ENCODE measurements at regions not wholly inside any gene's neighbourhood (a gene's known extent, or its start where the extent isn't known, plus 50 kb on each side); places are given as distances from the start of the nearest gene placed in this dataset.

DNA sequence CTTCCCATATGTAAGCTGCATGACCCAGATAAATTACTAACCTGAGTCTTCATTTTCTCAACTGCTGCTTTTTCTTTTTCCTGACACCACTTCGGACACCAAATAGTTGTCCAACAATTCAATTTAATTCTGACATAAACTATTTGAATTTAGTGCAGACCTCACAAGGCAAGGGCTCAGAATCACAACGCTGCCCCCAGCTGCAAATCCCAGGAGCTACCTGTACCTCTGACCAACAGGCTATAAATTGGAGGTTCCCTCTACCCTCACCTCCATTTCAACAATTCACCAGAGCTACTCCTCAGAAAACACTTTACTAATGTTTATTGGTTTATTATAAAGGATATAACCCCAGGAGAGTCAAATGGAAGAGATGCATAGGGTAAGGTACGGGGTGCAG, 737.6 kb downstream of the NTRK3 start:
- no peak for DNase-seq (ENCODE audit: low read depth)
- TF ChIP-seq, protein P1, sequence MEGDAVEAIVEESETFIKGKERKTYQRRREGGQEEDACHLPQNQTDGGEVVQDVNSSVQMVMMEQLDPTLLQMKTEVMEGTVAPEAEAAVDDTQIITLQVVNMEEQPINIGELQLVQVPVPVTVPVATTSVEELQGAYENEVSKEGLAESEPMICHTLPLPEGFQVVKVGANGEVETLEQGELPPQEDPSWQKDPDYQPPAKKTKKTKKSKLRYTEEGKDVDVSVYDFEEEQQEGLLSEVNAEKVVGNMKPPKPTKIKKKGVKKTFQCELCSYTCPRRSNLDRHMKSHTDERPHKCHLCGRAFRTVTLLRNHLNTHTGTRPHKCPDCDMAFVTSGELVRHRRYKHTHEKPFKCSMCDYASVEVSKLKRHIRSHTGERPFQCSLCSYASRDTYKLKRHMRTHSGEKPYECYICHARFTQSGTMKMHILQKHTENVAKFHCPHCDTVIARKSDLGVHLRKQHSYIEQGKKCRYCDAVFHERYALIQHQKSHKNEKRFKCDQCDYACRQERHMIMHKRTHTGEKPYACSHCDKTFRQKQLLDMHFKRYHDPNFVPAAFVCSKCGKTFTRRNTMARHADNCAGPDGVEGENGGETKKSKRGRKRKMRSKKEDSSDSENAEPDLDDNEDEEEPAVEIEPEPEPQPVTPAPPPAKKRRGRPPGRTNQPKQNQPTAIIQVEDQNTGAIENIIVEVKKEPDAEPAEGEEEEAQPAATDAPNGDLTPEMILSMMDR (conservative IDR thresholded peaks at IDR 0.05; ENCODE audit: low read depth, low read length) = no peak
- no peak overlapping the region for H3K4me3 ChIP-seq (ENCODE audit: low read length)

DNA sequence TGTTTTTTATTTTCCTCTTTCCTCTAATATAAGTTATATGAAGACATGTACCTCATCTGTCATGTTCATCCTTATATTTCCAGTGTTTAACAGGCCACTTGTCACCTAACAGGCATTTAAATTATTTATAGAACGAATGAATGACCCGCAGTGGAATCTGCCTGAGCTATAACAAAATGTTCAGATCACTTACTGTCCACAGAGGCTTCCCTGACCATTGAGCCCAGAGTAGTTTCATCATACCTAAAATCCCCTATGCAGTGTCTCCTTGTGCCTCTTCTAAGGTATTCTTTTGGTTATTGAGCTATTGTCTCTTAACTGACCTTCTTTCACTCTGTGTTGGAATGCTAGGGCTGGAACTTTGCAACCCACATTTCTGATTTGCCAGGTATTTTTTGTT, 748.5 kb downstream of the NTRK3 start:
- TF ChIP-seq, protein P1 (conservative IDR thresholded peaks at IDR 0.05; ENCODE audit: low read depth, low read length) = no peak
- DNase-seq (ENCODE audit: low read depth) = no peak
- H3K4me3 ChIP-seq (ENCODE audit: low read length) = no peak overlapping the region

DNA sequence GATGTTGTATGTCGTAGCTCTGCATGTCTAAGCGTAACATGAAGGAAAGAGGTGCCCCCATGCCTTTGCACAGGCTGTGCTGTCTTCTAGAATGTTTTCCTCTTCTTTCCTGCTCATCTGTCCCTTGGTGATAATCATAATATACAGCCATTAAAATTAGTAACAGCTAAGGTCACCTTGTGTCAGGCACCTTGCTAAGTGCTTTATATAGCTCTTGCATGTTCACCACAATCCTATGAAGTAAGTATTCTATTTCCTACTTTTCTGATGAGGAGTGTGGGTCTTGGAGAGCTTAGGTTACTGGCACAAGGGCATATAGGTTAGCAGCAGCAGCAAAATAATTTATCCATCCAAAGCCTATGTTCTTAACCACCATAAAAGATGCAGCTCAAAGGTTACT, 754.4 kb downstream of the NTRK3 start:
- DNase-seq (ENCODE audit: low read depth) = no peak
- TF ChIP-seq, protein P1 (conservative IDR thresholded peaks at IDR 0.05; ENCODE audit: low read depth, low read length) = no peak
- H3K4me3 ChIP-seq (ENCODE audit: low read length) = no peak overlapping the region

DNA sequence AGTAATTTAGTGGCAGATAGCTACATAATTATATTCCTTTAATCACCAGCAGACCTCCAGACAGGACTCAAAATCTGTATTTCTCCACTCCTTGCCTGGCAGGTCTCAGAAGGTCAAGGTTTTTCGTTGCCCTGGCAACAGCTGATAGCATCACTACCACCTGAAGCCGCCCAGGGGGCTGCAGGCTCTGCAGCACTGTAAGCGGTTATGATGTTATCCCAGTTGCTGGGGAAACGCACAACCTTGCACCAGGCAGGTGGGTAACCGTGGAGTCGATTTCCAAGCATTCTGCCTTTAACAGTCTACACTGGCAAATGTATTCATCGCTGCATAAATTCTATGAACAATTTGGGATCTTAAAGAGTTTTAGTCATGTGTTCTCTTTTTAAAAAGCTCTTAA, 756.3 kb downstream of the NTRK3 start:
- H3K4me3 ChIP-seq (ENCODE audit: low read length) = no peak overlapping the region
- DNase-seq (ENCODE audit: low read depth) = no peak
- TF ChIP-seq, protein P1 (conservative IDR thresholded peaks at IDR 0.05; ENCODE audit: low read depth, low read length) = no peak

DNA sequence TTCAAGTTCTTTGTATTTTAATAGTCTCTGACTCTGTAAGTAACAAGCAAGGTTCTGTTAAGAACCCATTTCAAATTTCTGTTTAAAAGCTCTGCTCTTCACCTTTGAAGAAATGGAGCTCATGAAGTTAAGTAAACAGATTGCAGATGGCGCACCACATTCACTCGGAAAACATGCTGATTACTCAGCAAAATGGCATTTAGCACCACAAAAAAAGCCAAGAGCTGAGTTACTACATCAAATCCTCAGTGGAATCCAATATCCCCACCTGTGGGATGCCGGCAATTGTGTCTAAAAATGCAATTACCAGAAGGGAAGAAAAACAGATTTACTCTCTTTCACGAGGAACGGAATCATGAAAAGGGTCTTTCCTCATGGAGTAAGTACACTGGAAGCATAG, 758.0 kb downstream of the NTRK3 start:
- TF ChIP-seq, protein P1 (conservative IDR thresholded peaks at IDR 0.05; ENCODE audit: low read depth, low read length) = no peak
- peak; percentile 20 for DNase-seq (ENCODE audit: low read depth)
- no peak overlapping the region for H3K4me3 ChIP-seq (ENCODE audit: low read length)

DNA sequence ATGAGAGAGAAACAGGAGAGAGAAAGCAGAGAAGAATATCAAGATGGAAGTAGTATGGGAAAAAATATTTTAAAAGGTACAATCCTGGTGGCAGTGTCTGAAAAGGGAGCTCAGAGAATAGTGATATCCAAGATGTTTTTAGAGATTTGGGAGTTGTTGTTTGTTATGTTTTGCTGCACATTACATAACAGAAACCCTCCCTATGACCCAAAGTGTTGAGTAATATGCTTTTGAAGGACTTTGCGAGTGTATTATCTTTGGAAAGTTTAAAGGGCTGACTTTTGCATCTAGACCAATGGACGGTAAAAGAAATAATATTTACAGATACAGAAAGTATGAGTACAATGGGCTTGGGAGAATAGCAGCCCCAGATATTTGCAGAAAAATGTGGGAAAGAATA, 759.7 kb downstream of the NTRK3 start:
- TF ChIP-seq, protein P1 (conservative IDR thresholded peaks at IDR 0.05; ENCODE audit: low read depth, low read length) = no peak

DNA sequence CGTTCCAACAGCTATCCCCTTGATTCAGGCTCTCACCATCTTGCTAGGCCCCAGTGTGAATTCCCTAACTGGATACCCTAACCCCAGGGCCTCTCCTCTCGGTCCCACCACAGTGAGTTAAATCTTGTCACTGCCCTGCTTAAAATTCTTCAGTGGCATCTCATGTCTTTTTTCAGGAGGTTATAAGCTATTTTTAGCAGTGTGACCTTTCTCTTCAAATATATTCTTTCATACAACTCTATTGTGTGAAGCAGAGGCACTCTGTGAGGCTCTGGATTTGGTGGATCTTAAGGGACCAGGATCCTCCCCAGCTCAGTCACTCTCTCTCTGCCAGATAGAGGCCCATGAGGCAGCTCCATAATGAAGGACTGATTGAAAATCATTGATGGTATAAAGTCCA, 760.4 kb downstream of the NTRK3 start:
- DNase-seq (ENCODE audit: low read depth) = no peak
- TF ChIP-seq, protein P1 (conservative IDR thresholded peaks at IDR 0.05; ENCODE audit: low read depth, low read length) = no peak
- H3K4me3 ChIP-seq (ENCODE audit: low read length) = no peak overlapping the region

More for the DNA sequence above, 759.7 kb downstream of the NTRK3 start:
- H3K4me3 ChIP-seq (ENCODE audit: low read length) = no peak overlapping the region
- DNase-seq (ENCODE audit: low read depth) = no peak
